Neuronal stem cell (in vitro differentiated cells): ENCODE measurements at regions not wholly inside any gene's neighbourhood (a gene's known extent, or its start where the extent isn't known, plus 50 kb on each side); places are given as distances from the start of the nearest gene placed in this dataset.

Experiments
- DNase-seq: peaks from one replicate; pipeline ENCODE4 v3.0.0-alpha.2; 2013; ENCODE audit warnings: low spot score
- H2AFZ ChIP-seq: one replicate; pipeline ENCODE4 v1.6.1; 2013; ENCODE audit warnings: mild to moderate bottlenecking, low read length, inconsistent platforms
- H2AK5ac ChIP-seq: 2 replicates; pipeline ENCODE4 v1.6.1; 2013; ENCODE audit warnings: low read depth, mild to moderate bottlenecking, inconsistent platforms, low read length, moderate library complexity, mixed read lengths
- H2BK120ac ChIP-seq: 2 replicates; pipeline ENCODE4 v1.6.1; 2013; ENCODE audit warnings: low read depth, mild to moderate bottlenecking, inconsistent platforms, low read length, moderate library complexity, mixed read lengths
- H2BK12ac ChIP-seq: one replicate; pipeline ENCODE4 v1.6.1; 2013; ENCODE audit warnings: low read length, inconsistent platforms
- H2BK15ac ChIP-seq: 2 replicates; pipeline ENCODE4 v1.6.1; 2013; ENCODE audit warnings: mild to moderate bottlenecking, low read length, inconsistent platforms, mixed read lengths
- H2BK5ac ChIP-seq: one replicate; pipeline ENCODE4 v1.6.1; 2013; ENCODE audit warnings: inconsistent platforms, mild to moderate bottlenecking, low read length, moderate library complexity
- H3K14ac ChIP-seq: one replicate; pipeline ENCODE4 v1.6.1; 2013; ENCODE audit warnings: low read length, inconsistent platforms
- H3K18ac ChIP-seq: 2 replicates; pipeline ENCODE4 v1.6.1; 2013; ENCODE audit warnings: low read length, inconsistent platforms
- H3K23ac ChIP-seq: 2 replicates; pipeline ENCODE4 v1.6.1; 2013; ENCODE audit warnings: low read depth, mild to moderate bottlenecking, mixed read lengths, low read length, inconsistent platforms; ENCODE audit not compliant: poor library complexity
- H3K27ac ChIP-seq: replicated peaks from 3 replicates; pipeline ENCODE4 v1.5.1; 2013; ENCODE audit warnings: low read length, inconsistent platforms
- H3K27me3 ChIP-seq, 3 experiments: 2 replicates each; pipeline ENCODE4 v1.6.1; 2013; ENCODE audit warnings: low read length in 3 of 3, mild to moderate bottlenecking in 2 of 3, inconsistent platforms in 1 of 3, low read depth in 1 of 3, mixed read lengths in 1 of 3, moderate library complexity in 1 of 3; ENCODE audit not compliant: control insufficient read depth in 3 of 3, insufficient read depth in 3 of 3
- H3K36me3 ChIP-seq, 2 donors: replicated peaks in 1 of 2; 2 replicates each; pipeline ENCODE4 v1.6.1; 2013; ENCODE audit warnings: low read length in 2 of 2; ENCODE audit not compliant: control insufficient read depth in 2 of 2, insufficient read depth in 2 of 2
- H3K4ac ChIP-seq: 2 replicates; pipeline ENCODE4 v1.6.1; 2013; ENCODE audit warnings: inconsistent platforms, mild to moderate bottlenecking, low read length, moderate library complexity
- H3K4me1 ChIP-seq, 2 donors: 1 replicate in 1 of 2; 2 replicates in 1 of 2; pipeline ENCODE4 v1.6.1; 2013; ENCODE audit warnings: low read length in 2 of 2, low read depth in 1 of 2; ENCODE audit not compliant: control insufficient read depth in 2 of 2, insufficient read depth in 1 of 2
- H3K4me2 ChIP-seq: one replicate; pipeline ENCODE4 v1.6.1; 2013; ENCODE audit warnings: mild to moderate bottlenecking, low read length, inconsistent platforms; ENCODE audit not compliant: insufficient read depth, poor library complexity, severe bottlenecking
- H3K4me3 ChIP-seq, 2 donors: 2 replicates each; pipeline ENCODE4 v1.5.1; 2013; ENCODE audit warnings: low read length in 2 of 2, mild to moderate bottlenecking in 2 of 2, inconsistent platforms in 1 of 2, moderate library complexity in 1 of 2
- H3K79me1 ChIP-seq: one replicate; pipeline ENCODE4 v1.6.1; 2013; ENCODE audit warnings: low read depth, mild to moderate bottlenecking, inconsistent platforms, low read length, moderate library complexity
- H3K9ac ChIP-seq: one replicate; pipeline ENCODE4 v1.6.1; 2013; ENCODE audit warnings: mild to moderate bottlenecking, low read depth, low read length, inconsistent platforms; ENCODE audit not compliant: poor library complexity
- H3K9me3 ChIP-seq, 2 donors: replicated peaks in 1 of 2; 2 replicates each; pipeline versions ENCODE3 to v1.6.1; 2013; ENCODE audit warnings: low read length in 2 of 2, mild to moderate bottlenecking in 2 of 2, inconsistent platforms in 1 of 2, low read depth in 1 of 2, mixed read lengths in 1 of 2, moderate library complexity in 1 of 2; ENCODE audit not compliant: control insufficient read depth in 2 of 2, insufficient read depth in 1 of 2
- H4K8ac ChIP-seq: one replicate; pipeline ENCODE4 v1.6.1; 2013; ENCODE audit warnings: low read depth, mild to moderate bottlenecking, inconsistent platforms, low read length, moderate library complexity
- H4K91ac ChIP-seq: one replicate; pipeline ENCODE4 v1.6.1; 2013; ENCODE audit warnings: low read length, low read depth, mild to moderate bottlenecking, inconsistent platforms; ENCODE audit not compliant: poor library complexity
- WGBS, 2 donors: extraction: QIAGEN DNeasy Blood & Tissue Kit; methylation state at CpG; one replicate each; pipeline ENCODE4 v1.1.7; 2013; ENCODE audit warnings: missing lambda C conversion rate in 2 of 2, mixed read lengths in 1 of 2; ENCODE audit not compliant: insufficient read length in 2 of 2, insufficient replicate concordance in 1 of 2; ENCODE audit errors: extremely low coverage in 2 of 2; 5-methylcytosine and 5-hydroxymethylcytosine counted together

DNA sequence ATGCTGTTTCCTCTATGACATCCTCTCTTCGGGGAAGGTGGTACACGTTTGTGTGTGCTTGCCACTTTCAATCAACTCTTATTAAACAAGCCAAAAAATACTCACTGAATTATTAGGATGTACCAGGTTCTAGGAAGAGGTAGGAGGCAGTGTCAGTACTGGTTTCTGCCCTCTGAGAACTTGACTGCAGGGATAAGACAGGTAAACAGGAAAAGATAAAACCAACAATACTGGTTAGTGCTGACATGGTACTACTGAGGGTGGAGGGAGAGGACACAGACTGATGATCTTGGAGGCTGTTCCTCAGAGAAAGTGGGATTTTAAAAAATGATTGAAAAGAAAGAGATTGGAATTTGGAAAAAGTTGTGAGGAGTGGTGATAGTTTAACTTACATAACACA lies 295.2 kb upstream of the PWP1 start:
- WGBS, 2 donors: no CpG with 5 or more reads among the region's 2 CpGs

DNA sequence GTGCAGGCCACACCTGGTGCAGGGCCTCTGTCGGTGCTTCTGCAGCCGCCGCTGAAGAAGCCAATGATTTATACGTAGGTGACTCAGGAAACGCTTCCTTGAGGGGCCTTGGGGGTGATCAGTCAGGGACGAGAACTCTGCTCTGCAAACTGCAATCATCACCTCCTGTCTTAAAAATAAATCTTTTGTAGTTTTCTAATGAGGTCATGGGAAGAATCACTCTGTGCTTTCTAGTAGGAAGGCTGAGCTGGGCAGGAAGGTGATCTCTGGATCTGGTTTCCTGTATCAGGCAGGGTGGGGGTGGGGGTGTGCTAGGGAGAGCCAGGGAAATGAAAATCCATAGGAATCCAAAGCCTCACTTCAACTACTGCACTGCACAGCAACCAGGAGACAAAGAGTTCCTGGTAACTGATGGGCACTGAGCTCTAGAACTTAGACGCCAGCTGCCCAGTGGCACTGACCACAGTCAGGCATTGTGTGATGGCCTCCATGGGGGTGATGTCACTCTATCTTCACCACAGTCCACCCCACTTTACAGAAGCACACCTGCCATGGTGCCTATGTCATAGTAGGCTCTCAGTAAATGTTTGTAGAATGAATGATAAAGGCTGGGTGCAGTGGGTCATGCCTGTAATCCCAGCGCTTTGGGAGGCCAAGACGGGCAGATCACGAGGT lies 292.4 kb upstream of the PWP1 start:
- Histone ChIP-seq H4K8ac (no peak overlapping the region), H3K27me3 (no peaks in the 10 kb centered on the region), H2BK5ac (no peak overlapping the region), H3K9ac (no peak overlapping the region), H2BK120ac (no peak overlapping the region), H2BK12ac (no peak overlapping the region), H2AFZ (no peak overlapping the region), H3K14ac (no peak overlapping the region), H3K9me3 (no peaks in the 10 kb centered on the region), H2BK15ac (no peak overlapping the region), H3K27ac (no peak overlapping the region), H3K79me1 (no peaks in the 10 kb centered on the region), H2AK5ac (no peak overlapping the region), H3K4me2 (no peak overlapping the region), H3K4ac (no peak overlapping the region), H3K4me1 (peaks cover 11 to 24% of the 10 kb centered on the region in 2 donors), H3K36me3 (no peaks in the 10 kb centered on the region), H3K18ac (no peak overlapping the region), H3K23ac (no peak overlapping the region), H4K91ac (no peak overlapping the region), H3K4me3 (no peak overlapping the region)
- no CpG with 5 or more reads among the region's 10 CpGs for WGBS, 2 donors
- no peak for DNase-seq

More for the DNA sequence above, 295.2 kb upstream of the PWP1 start:
- Histone ChIP-seq H4K8ac (no peak overlapping the region), H3K4me2 (no peak overlapping the region), H3K27ac (no peak overlapping the region), H2AFZ (no peak overlapping the region), H2BK120ac (no peak overlapping the region), H3K18ac (no peak overlapping the region), H3K9ac (no peak overlapping the region), H2BK12ac (no peak overlapping the region), H3K4me1 (peaks cover 4 to 8% of the 10 kb centered on the region in 2 donors), H3K14ac (no peak overlapping the region), H3K36me3 (no peaks in the 10 kb centered on the region), H2AK5ac (no peak overlapping the region), H3K27me3 (no peaks in the 10 kb centered on the region), H3K79me1 (no peaks in the 10 kb centered on the region), H3K23ac (no peak overlapping the region), H3K4ac (no peak overlapping the region), H3K4me3 (no peak overlapping the region), H2BK5ac (no peak overlapping the region), H2BK15ac (no peak overlapping the region), H4K91ac (no peak overlapping the region), H3K9me3 (no peaks in the 10 kb centered on the region)
- DNase-seq: no peak

DNA sequence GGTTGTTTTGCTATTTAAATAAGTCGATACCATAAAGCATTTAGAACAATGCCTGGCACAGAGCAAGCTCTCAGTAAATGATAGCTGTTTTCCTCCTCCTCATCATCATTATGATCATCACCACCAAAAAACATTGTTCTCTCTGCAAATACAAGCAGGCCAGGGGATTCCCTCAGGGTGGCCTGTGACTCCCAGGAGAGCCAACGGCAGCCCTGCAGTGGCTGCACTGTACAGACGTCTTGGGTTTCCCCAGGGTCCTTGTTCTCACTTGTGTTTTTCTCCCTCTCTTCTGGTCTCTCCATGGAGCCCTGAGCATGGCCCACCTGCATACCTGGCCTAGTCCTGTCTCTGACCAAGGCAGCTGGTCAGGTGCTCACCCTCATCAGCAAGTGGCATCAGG lies 290.9 kb upstream of the PWP1 start:
- Histone ChIP-seq H3K18ac (no peak overlapping the region), H2BK5ac (no peak overlapping the region), H3K4me1 (peaks cover 23 to 38% of the 10 kb centered on the region in 2 donors), H3K4me3 (no peak overlapping the region), H2BK12ac (no peak overlapping the region), H2AK5ac (no peak overlapping the region), H3K27ac (no peak overlapping the region), H3K4me2 (no peak overlapping the region), H3K9me3 (no peaks in the 10 kb centered on the region), H3K14ac (no peak overlapping the region), H2AFZ (no peak overlapping the region), H4K8ac (no peak overlapping the region), H3K27me3 (no peaks in the 10 kb centered on the region), H3K36me3 (no peaks in the 10 kb centered on the region), H2BK120ac (no peak overlapping the region), H3K23ac (no peak overlapping the region), H3K4ac (no peak overlapping the region), H3K79me1 (no peaks in the 10 kb centered on the region), H4K91ac (no peak overlapping the region), H2BK15ac (no peak overlapping the region), H3K9ac (no peak overlapping the region)
- no CpG with 5 or more reads among the region's 3 CpGs for WGBS, 2 donors
- DNase-seq: no peak

DNA sequence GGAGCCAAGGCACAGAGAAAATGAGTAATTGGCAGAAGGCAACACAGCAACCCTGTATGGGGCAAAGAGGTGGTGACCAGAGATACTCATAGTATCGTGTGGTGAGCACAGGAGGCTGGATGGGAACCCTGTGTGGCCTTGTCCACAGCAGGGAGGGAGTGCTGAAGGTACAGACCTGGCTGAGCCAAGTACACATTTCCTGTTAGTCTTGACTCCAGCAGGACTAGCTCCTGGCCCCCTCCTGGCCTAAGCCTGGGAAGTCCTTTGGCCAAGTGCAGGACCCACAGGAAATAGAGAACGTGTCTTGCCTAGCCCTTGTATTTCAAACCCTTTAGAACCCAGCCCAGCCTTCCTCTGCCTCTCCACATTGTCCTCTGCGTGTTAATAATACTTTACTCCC lies 289.8 kb upstream of the PWP1 start:
- H3K27me3 ChIP-seq: no peaks in the 10 kb centered on the region
- no peak overlapping the region for H2BK5ac ChIP-seq
- no peak for DNase-seq
- no peak overlapping the region for H4K8ac ChIP-seq
- no peak overlapping the region for H4K91ac ChIP-seq
- no peak overlapping the region for H3K4ac ChIP-seq
- no peak overlapping the region for H3K23ac ChIP-seq
- H3K27ac ChIP-seq: no peak overlapping the region
- H2AK5ac ChIP-seq: no peak overlapping the region
- peaks cover 25 to 44% of the 10 kb centered on the region in 2 donors for H3K4me1 ChIP-seq
- H3K9ac ChIP-seq: no peak overlapping the region
- no peaks in the 10 kb centered on the region for H3K36me3 ChIP-seq
- no peak overlapping the region for H2BK120ac ChIP-seq
- no peak overlapping the region for H2AFZ ChIP-seq
- no CpG with 5 or more reads among the region's 3 CpGs for WGBS, 2 donors
- no peaks in the 10 kb centered on the region for H3K79me1 ChIP-seq
- no peak overlapping the region for H2BK12ac ChIP-seq
- no peak overlapping the region for H3K4me3 ChIP-seq
- no peak overlapping the region for H3K14ac ChIP-seq
- H3K18ac ChIP-seq: no peak overlapping the region
- H3K4me2 ChIP-seq: no peak overlapping the region
- H2BK15ac ChIP-seq: no peak overlapping the region
- no peaks in the 10 kb centered on the region for H3K9me3 ChIP-seq
